Keratinocyte (primary cell): ENCODE measurements at regions not wholly inside any gene's neighbourhood (a gene's known extent, or its start where the extent isn't known, plus 50 kb on each side); places are given as distances from the start of the nearest gene placed in this dataset.

Source experiments
- DNase-seq: peaks from one replicate; pipeline ENCODE4 v3.0.0-alpha.2; 2011; ENCODE audit warnings: low read depth, missing footprints, low spot score
- FAIRE-seq: peaks from 2 replicates; lab custom pipeline; 2011; peaks lifted over from hg19 to GRCh38; lab: Jason Lieb, UNC
- H2AFZ ChIP-seq: 2 replicates; pipeline ENCODE4 v1.6.0; 2012; ENCODE audit warnings: low read length, control low read depth, inconsistent platforms; ENCODE audit not compliant: control insufficient read depth
- H3K27ac ChIP-seq: 2 replicates; pipeline ENCODE4 v1.5.1; 2011; ENCODE audit warnings: low read length; ENCODE audit not compliant: control insufficient read depth, insufficient read depth
- H3K27me3 ChIP-seq: 3 replicates; pipeline ENCODE4 v1.6.0; 2011; ENCODE audit warnings: low read length; ENCODE audit not compliant: control insufficient read depth, insufficient read depth; ENCODE audit errors: extremely low read depth
- H3K36me3 ChIP-seq, 2 experiments: 2 replicates in 1 of 2; 3 replicates in 1 of 2; pipeline ENCODE4 v1.5.1; 2011; ENCODE audit warnings: low read length in 2 of 2, mild to moderate bottlenecking in 1 of 2; ENCODE audit not compliant: control insufficient read depth in 2 of 2, insufficient read depth in 2 of 2; ENCODE audit errors: extremely low read depth in 1 of 2
- H3K4me1 ChIP-seq: 3 replicates; pipeline ENCODE4 v1.5.1; 2011; ENCODE audit warnings: low read length; ENCODE audit not compliant: control insufficient read depth, insufficient read depth; ENCODE audit errors: extremely low read depth
- H3K4me2 ChIP-seq: 3 replicates; pipeline ENCODE4 v1.6.0; 2011; ENCODE audit warnings: low read depth, low read length; ENCODE audit not compliant: control insufficient read depth, insufficient read depth; ENCODE audit errors: extremely low read depth
- H3K4me3 ChIP-seq, 3 experiments: fragments of 200-600 bp in 1 of 3; sonication (generic) in 1 of 3; 2 replicates in 2 of 3; 3 replicates in 1 of 3; pipeline ENCODE4 v1.5.1; 2011 to 2016; ENCODE audit warnings: low read length in 3 of 3, mild to moderate bottlenecking in 3 of 3, control low read depth in 2 of 3, inconsistent platforms in 1 of 3, low read depth in 1 of 3, mixed read lengths in 1 of 3, mixed run types in 1 of 3, moderate library complexity in 1 of 3; ENCODE audit not compliant: control insufficient read depth in 2 of 3, insufficient read depth in 2 of 3; ENCODE audit errors: extremely low read depth in 1 of 3
- H3K79me2 ChIP-seq: 2 replicates; pipeline ENCODE4 v1.6.0; 2012; ENCODE audit warnings: low read length; ENCODE audit not compliant: control insufficient read depth, insufficient read depth
- H3K9ac ChIP-seq: 3 replicates; pipeline ENCODE4 v1.6.0; 2011; ENCODE audit warnings: low read length; ENCODE audit not compliant: control insufficient read depth, insufficient read depth; ENCODE audit errors: extremely low read depth
- H3K9me1 ChIP-seq: 3 replicates; pipeline ENCODE4 v1.6.0; 2011; ENCODE audit warnings: low read length; ENCODE audit not compliant: control insufficient read depth, insufficient read depth; ENCODE audit errors: extremely low read depth
- H3K9me3 ChIP-seq: 2 replicates; pipeline ENCODE4 v1.5.1; 2012; ENCODE audit warnings: low read depth, low read length; ENCODE audit not compliant: control insufficient read depth
- H4K20me1 ChIP-seq: 3 replicates; pipeline ENCODE4 v1.6.0; 2011; ENCODE audit warnings: low read length; ENCODE audit not compliant: control insufficient read depth, insufficient read depth; ENCODE audit errors: extremely low read depth
- EZH2 ChIP-seq: IDR thresholded peaks from one replicate; pipeline ENCODE4 v1.6.1; 2012; ENCODE audit warnings: inconsistent platforms, mild to moderate bottlenecking, low read length, moderate library complexity
- dilution Hi-C: fragments of 300-500 bp; cut with MboI; formaldehyde crosslinking; loops from one replicate; pipeline ENCODE4 v1.7.0; 2020; ENCODE audit warnings: low sequenced_read_pairs; ENCODE audit not compliant: extremely low pct_ligation_motif_present
- TF ChIP-seq, protein P1 (sequence below), 3 experiments: IDR thresholded peaks in 1 of 3; conservative IDR thresholded peaks in 1 of 3; optimal IDR thresholded peaks in 1 of 3; 2 replicates in 2 of 3; 3 replicates in 1 of 3; pipeline versions ENCODE3 to v1.5.1; 2011; ENCODE audit warnings: low read length in 3 of 3, mild to moderate bottlenecking in 3 of 3, moderate library complexity in 2 of 3, control low read depth in 1 of 3, inconsistent platforms in 1 of 3; ENCODE audit not compliant: insufficient read depth in 2 of 3; ENCODE audit errors: extremely low read depth in 1 of 3

DNA sequence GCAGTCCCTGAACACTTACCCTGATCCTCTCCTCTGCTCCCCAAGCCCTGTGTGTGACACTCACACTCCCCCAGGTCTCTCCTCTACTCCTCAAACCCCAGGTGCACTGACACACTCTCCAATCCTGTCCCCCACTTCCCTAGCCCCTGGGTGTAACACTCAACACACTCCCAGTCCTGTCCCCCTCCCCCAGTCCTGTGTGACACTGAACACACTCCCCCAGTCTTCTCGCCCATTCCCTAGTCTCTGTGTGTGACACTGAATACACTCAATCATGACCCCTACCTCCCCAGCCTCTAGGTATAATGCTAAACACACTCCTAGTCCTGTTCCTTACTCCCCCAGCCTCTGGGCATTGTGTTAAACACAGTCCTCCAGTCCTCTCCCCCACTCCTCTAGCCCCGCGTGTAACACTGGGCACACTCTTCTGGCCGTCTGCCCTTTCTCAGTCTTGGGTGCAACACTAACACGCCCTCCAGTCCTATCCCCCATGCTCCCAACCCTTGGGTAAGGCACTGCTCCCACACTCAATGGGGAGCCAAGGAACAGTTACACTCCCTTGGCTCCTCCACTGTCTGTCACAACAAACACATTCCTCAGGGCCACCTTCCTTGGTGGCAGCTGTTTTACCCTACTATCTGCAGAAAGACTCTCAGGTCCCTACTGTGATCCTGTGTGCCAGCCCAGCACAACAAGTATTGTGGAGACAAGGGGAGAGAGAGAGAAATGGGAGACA is 82.5 kb upstream of the PKDCC start:
- H3K27ac ChIP-seq, result no peak overlapping the region
- no peak overlapping the region for H2AFZ ChIP-seq
- H3K9me1 ChIP-seq, result no peaks in the 10 kb centered on the region
- H3K27me3 ChIP-seq, result peaks cover 13% of the 10 kb centered on the region
- dilution Hi-C loops, result no loop called here
- no peak for FAIRE-seq
- no peak for DNase-seq
- no peak overlapping the region for H3K9ac ChIP-seq
- no peaks in the 10 kb centered on the region for H4K20me1 ChIP-seq
- H3K36me3 ChIP-seq, result no peaks in the 10 kb centered on the region
- no peak overlapping the region for H3K4me2 ChIP-seq
- no peaks in the 10 kb centered on the region for H3K79me2 ChIP-seq
- H3K4me3 ChIP-seq, result no peak overlapping the region
- peaks cover 4% of the 10 kb centered on the region for H3K4me1 ChIP-seq
- TF ChIP-seq, protein P1, sequence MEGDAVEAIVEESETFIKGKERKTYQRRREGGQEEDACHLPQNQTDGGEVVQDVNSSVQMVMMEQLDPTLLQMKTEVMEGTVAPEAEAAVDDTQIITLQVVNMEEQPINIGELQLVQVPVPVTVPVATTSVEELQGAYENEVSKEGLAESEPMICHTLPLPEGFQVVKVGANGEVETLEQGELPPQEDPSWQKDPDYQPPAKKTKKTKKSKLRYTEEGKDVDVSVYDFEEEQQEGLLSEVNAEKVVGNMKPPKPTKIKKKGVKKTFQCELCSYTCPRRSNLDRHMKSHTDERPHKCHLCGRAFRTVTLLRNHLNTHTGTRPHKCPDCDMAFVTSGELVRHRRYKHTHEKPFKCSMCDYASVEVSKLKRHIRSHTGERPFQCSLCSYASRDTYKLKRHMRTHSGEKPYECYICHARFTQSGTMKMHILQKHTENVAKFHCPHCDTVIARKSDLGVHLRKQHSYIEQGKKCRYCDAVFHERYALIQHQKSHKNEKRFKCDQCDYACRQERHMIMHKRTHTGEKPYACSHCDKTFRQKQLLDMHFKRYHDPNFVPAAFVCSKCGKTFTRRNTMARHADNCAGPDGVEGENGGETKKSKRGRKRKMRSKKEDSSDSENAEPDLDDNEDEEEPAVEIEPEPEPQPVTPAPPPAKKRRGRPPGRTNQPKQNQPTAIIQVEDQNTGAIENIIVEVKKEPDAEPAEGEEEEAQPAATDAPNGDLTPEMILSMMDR (optimal IDR thresholded peaks at IDR 0.05 in 1 of 3, IDR thresholded peaks at IDR 0.05 in 1 of 3, conservative IDR thresholded peaks at IDR 0.05 in 1 of 3; ENCODE audit: extremely low read depth in 1 of 3, insufficient read depth in 2 of 3, low read length in 3 of 3), result no peak
- no peak for TF ChIP-seq EZH2
- H3K9me3 ChIP-seq, result no peaks in the 10 kb centered on the region

DNA sequence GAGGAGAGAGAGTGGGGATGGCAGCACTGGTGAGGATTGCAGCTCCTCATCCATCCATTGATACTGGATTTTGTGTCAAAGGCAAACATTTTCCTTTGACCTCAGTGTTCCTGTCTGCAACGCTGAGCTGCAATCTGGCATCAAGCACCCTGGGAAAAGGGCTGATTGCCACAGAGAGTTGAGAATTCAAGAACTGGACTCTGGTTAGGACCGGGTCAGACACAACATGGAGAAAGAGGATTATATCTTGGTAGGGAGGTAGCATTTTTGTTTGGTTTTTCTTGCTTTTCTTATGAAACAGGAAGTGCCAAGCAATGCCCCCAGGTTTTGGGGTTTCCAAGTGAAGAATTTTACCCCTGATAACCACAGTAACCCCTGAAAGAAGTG is 81.9 kb upstream of the PKDCC start:
- no peak overlapping the region for H3K27ac ChIP-seq
- TF ChIP-seq, protein P1 (optimal IDR thresholded peaks at IDR 0.05 in 1 of 3, IDR thresholded peaks at IDR 0.05 in 1 of 3, conservative IDR thresholded peaks at IDR 0.05 in 1 of 3; ENCODE audit: extremely low read depth in 1 of 3, insufficient read depth in 2 of 3, low read length in 3 of 3), result no peak
- no peak for TF ChIP-seq EZH2
- H3K9me1 ChIP-seq, result no peaks in the 10 kb centered on the region
- FAIRE-seq (no peak), DNase-seq (no peak)
- no peak overlapping the region for H2AFZ ChIP-seq
- H3K79me2 ChIP-seq, result no peaks in the 10 kb centered on the region
- dilution Hi-C loops, result no loop called here
- no peaks in the 10 kb centered on the region for H3K9me3 ChIP-seq
- H3K4me1 ChIP-seq, result peaks cover 4% of the 10 kb centered on the region
- peak overlapping the region; percentile 18 for H3K4me2 ChIP-seq
- H3K27me3 ChIP-seq, result peaks cover 11% of the 10 kb centered on the region
- no peaks in the 10 kb centered on the region for H4K20me1 ChIP-seq
- no peaks in the 10 kb centered on the region for H3K36me3 ChIP-seq
- H3K4me3 ChIP-seq, result no peak overlapping the region
- H3K9ac ChIP-seq, result no peak overlapping the region
